ENCODE measurements at regions not wholly inside any gene's neighbourhood (a gene's known extent, or its start where the extent isn't known, plus 50 kb on each side); places are given as distances from the start of the nearest gene placed in this dataset.
"Not testable (repeated sequence)": the region's sequence is repeated elsewhere in the genome, so short reads cannot be mapped to it uniquely, and the experiment has no call there.

GRCh38 chr2:12490641-12491040, 226.1 kb upstream of the TRIB2 start:
- no peak overlapping the region for H3K4me3 ChIP-seq (ENCODE audit: control insufficient read depth in 2 of 3, extremely low read depth in 1 of 3, insufficient read depth in 2 of 3, low read depth in 1 of 3, low read length in 3 of 3)
- dilution Hi-C loops (cut with MboI; ENCODE audit: extremely low pct_ligation_motif_present, low sequenced_read_pairs) = no loop called here
- H3K4me1 ChIP-seq (ENCODE audit: control insufficient read depth, extremely low read depth, insufficient read depth, low read length) = peaks cover 20% of the 10 kb centered on the region
- no peaks in the 10 kb centered on the region for H3K79me2 ChIP-seq (ENCODE audit: control insufficient read depth, insufficient read depth, low read length)
- no peaks in the 10 kb centered on the region for H3K36me3 ChIP-seq (ENCODE audit: control insufficient read depth in 2 of 2, extremely low read depth in 1 of 2, insufficient read depth in 2 of 2, low read length in 2 of 2)
- H3K27me3 ChIP-seq (ENCODE audit: control insufficient read depth, extremely low read depth, insufficient read depth, low read length) = no peaks in the 10 kb centered on the region
- DNase-seq (ENCODE audit: low read depth, low spot score) (no peak), FAIRE-seq (no peak)
- no peak overlapping the region for H2AFZ ChIP-seq (ENCODE audit: control insufficient read depth, low read length)
- no peak overlapping the region for H3K27ac ChIP-seq (ENCODE audit: control insufficient read depth, insufficient read depth, low read length)
- H3K9me3 ChIP-seq (ENCODE audit: control insufficient read depth, low read depth, low read length) = no peaks in the 10 kb centered on the region
- no peak for TF ChIP-seq EZH2 (IDR thresholded peaks at IDR 0.05; ENCODE audit: low read length)
- TF ChIP-seq CTCF (optimal IDR thresholded peaks at IDR 0.05 in 1 of 3, IDR thresholded peaks at IDR 0.05 in 1 of 3, conservative IDR thresholded peaks at IDR 0.05 in 1 of 3; ENCODE audit: extremely low read depth in 1 of 3, insufficient read depth in 2 of 3, low read length in 3 of 3) = no peak
- no peaks in the 10 kb centered on the region for H4K20me1 ChIP-seq (ENCODE audit: control insufficient read depth, extremely low read depth, insufficient read depth, low read length)
- H3K4me2 ChIP-seq (ENCODE audit: control insufficient read depth, extremely low read depth, insufficient read depth, low read depth, low read length) = no peak overlapping the region
- no peaks in the 10 kb centered on the region for H3K9me1 ChIP-seq (ENCODE audit: control insufficient read depth, extremely low read depth, insufficient read depth, low read length)
- no peak overlapping the region for H3K9ac ChIP-seq (ENCODE audit: control insufficient read depth, extremely low read depth, insufficient read depth, low read length)

GRCh38 chr2:12492360-12492759, 224.4 kb upstream of the TRIB2 start:
- FAIRE-seq; DNase-seq (ENCODE audit: low read depth, low spot score); H3K36me3 ChIP-seq (ENCODE audit: control insufficient read depth in 2 of 2, extremely low read depth in 1 of 2, insufficient read depth in 2 of 2, low read length in 2 of 2); H3K27ac ChIP-seq (ENCODE audit: control insufficient read depth, insufficient read depth, low read length); H3K9me3 ChIP-seq (ENCODE audit: control insufficient read depth, low read depth, low read length); H3K9me1 ChIP-seq (ENCODE audit: control insufficient read depth, extremely low read depth, insufficient read depth, low read length); H2AFZ ChIP-seq (ENCODE audit: control insufficient read depth, low read length); H3K4me3 ChIP-seq (ENCODE audit: control insufficient read depth in 2 of 3, extremely low read depth in 1 of 3, insufficient read depth in 2 of 3, low read depth in 1 of 3, low read length in 3 of 3); H3K4me2 ChIP-seq (ENCODE audit: control insufficient read depth, extremely low read depth, insufficient read depth, low read depth, low read length); H3K27me3 ChIP-seq (ENCODE audit: control insufficient read depth, extremely low read depth, insufficient read depth, low read length); H3K79me2 ChIP-seq (ENCODE audit: control insufficient read depth, insufficient read depth, low read length); dilution Hi-C loops (cut with MboI; ENCODE audit: extremely low pct_ligation_motif_present, low sequenced_read_pairs); H4K20me1 ChIP-seq (ENCODE audit: control insufficient read depth, extremely low read depth, insufficient read depth, low read length); H3K9ac ChIP-seq (ENCODE audit: control insufficient read depth, extremely low read depth, insufficient read depth, low read length): not testable (repeated sequence)
- H3K4me1 ChIP-seq (ENCODE audit: control insufficient read depth, extremely low read depth, insufficient read depth, low read length) = peaks cover 10% of the 10 kb centered on the region

- Histone ChIP-seq H3K9me1 (ENCODE audit: control insufficient read depth, extremely low read depth, insufficient read depth, low read length) (no peaks in the 10 kb centered on the region), H3K36me3 (ENCODE audit: control insufficient read depth in 2 of 2, extremely low read depth in 1 of 2, insufficient read depth in 2 of 2, low read length in 2 of 2) (no peaks in the 10 kb centered on the region), H3K9me3 (ENCODE audit: control insufficient read depth, low read depth, low read length) (no peaks in the 10 kb centered on the region), H3K27ac (ENCODE audit: control insufficient read depth, insufficient read depth, low read length) (peak overlapping the region; percentile 47), H3K9ac (ENCODE audit: control insufficient read depth, extremely low read depth, insufficient read depth, low read length) (peak overlapping the region; percentile 35), H3K4me3 (ENCODE audit: control insufficient read depth in 2 of 3, extremely low read depth in 1 of 3, insufficient read depth in 2 of 3, low read depth in 1 of 3, low read length in 3 of 3) (no peak overlapping the region), H3K4me2 (ENCODE audit: control insufficient read depth, extremely low read depth, insufficient read depth, low read depth, low read length) (peak overlapping the region; percentile 53), H4K20me1 (ENCODE audit: control insufficient read depth, extremely low read depth, insufficient read depth, low read length) (no peaks in the 10 kb centered on the region), H2AFZ (ENCODE audit: control insufficient read depth, low read length) (peak overlapping the region; percentile 80), H3K27me3 (ENCODE audit: control insufficient read depth, extremely low read depth, insufficient read depth, low read length) (no peaks in the 10 kb centered on the region), H3K4me1 (ENCODE audit: control insufficient read depth, extremely low read depth, insufficient read depth, low read length) (peaks cover 10% of the 10 kb centered on the region), H3K79me2 (ENCODE audit: control insufficient read depth, insufficient read depth, low read length) (no peaks in the 10 kb centered on the region)
- dilution Hi-C loops (cut with MboI; ENCODE audit: extremely low pct_ligation_motif_present, low sequenced_read_pairs) = no loop called here
- DNase-seq (ENCODE audit: low read depth, low spot score) (peak; percentile 48), FAIRE-seq (peak; percentile 91)
- TF ChIP-seq EZH2 (IDR thresholded peaks at IDR 0.05; ENCODE audit: low read length) (no peak), CTCF (optimal IDR thresholded peaks at IDR 0.05 in 1 of 3, IDR thresholded peaks at IDR 0.05 in 1 of 3, conservative IDR thresholded peaks at IDR 0.05 in 1 of 3; ENCODE audit: extremely low read depth in 1 of 3, insufficient read depth in 2 of 3, low read length in 3 of 3) (no peak)
These were observed 223.7 kb upstream of the TRIB2 start for GRCh38 chr2:12493031-12493513.
